Epidermal melanocyte (primary cell): ENCODE measurements at regions not wholly inside any gene's neighbourhood (a gene's known extent, or its start where the extent isn't known, plus 50 kb on each side); places are given as distances from the start of the nearest gene placed in this dataset.
"Not testable (repeated sequence)": the region's sequence is repeated elsewhere in the genome, so short reads cannot be mapped to it uniquely, and the experiment has no call there.

ENCODE experiments used
- DNase-seq: peaks from one replicate; pipeline ENCODE4 v3.0.0; 2011; ENCODE audit warnings: low spot score; ENCODE audit not compliant: insufficient read length

DNA sequence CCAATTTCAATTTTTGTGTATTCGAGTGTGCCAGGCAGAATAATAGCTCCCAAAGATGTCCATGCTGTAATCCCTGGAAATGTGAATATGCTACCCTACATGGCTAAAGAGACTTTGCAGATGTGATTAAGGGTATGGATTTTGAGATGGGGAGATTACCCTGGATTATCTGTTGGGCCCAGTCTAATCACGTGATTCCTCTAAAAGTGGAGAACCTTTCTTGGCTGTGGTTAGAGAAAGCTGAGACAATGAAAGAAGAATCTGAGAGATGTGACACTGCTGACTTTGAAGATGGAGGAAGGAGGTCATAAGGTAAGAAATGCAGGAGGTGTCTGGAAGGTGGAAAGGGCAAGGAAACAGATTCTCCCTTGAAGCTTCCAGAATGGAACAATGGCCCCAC is 503.5 kb upstream of the PITX2 start:
- DNase-seq, result no peak

DNA sequence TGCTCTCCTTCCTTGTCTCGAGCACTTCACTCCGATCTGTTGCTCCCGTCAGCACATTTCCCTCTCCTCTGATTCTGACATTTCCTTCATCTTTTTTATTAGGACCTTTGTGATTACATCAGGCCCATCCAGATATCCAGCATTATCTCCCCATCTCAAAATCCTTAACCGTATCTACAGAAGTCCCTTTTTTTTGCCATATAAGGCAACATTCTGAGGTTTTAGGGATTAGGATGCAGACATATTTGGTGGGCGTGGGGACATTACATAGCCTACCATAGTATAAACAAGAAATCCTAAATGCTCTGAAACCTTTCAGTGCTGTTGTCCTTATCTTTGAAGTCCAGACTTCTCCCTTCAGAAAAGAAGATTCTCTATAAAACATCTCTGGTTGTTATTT is 505.0 kb upstream of the PITX2 start:
- DNase-seq, result no peak

DNA sequence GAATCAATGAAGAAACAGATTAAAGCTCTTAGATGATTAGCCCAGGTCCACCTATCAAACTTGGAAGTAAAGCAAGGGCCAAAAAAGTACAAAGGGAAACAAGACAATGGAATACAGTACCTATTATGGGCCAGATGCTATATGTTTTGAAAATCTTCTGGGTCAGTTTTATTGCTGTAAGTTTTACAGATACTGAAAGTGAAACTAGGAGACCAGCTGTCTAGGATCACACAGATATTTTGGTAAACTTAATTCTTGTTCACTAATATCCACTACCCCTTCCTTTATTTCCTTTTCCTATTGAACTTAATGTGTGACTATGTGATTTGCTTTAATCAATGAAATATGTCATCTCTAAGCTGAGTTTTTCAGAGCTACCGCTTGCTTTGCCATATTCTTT is 505.4 kb upstream of the PITX2 start:
- no peak for DNase-seq

DNA sequence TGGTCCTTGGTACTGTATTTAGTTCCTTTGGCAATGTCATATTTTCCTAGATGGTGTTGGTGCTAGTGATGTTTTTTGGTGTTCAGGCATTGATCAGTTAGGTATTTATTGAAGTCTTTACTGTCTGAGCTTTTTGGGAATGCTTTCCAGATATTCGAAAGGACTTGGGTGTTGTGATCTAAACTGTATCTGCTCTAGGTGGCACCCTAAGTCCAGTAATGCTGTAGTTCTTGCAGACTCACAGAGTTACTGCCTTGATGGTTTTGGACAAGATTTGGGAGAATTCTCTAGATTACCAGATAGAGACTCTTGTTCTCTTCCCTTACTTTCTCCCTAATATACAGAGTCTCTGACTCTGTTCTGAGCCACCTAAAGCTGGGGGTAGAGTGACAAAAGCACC is 513.6 kb upstream of the PITX2 start:
- DNase-seq, result no peak

- no peak for DNase-seq
Measured at GRCh38 chr4:111136967-111137366, 514.1 kb upstream of the PITX2 start.

DNA sequence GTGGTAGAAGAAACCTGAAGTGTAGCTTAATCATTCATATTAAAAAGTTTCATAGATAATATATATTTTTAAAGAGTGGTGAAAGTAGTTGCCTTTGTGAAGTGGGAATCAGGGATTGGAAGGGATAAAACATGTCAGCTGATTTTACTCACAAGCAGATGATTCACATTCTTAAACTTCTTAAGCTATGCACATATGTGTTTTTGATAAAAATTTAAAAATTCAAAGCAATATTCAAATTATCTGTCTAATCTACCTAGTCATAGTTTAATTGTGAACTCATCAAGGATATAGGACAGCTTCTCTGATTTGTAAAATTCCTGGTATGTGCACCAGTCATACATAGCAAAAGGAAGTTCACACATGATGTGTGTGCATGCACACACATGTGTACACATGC is 520.6 kb upstream of the PITX2 start:
- no peak for DNase-seq

DNA sequence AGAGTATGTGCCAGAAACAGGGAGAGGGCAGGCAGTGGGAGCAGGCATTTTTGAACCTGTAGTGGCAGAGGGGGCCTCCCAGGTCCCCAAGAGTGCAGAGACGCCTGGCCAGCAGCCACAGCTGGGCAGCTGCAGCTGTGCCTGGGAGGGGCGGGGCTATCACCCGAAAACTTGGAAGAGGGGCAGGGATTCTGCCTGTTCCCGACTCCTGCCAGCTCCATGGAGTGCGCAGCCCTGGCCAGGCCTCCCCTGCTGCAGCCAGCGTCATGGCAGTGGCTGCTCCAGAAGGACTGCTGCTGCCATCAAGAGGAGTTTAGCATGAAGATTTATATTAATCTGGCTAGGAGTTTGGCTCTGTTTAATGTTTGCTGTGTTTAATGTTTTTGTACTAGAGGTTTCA is 532.1 kb upstream of the PITX2 start:
- no peak for DNase-seq

- not testable (repeated sequence) for DNase-seq
Measured at GRCh38 chr4:111164556-111164955, 541.7 kb upstream of the PITX2 start.

DNA sequence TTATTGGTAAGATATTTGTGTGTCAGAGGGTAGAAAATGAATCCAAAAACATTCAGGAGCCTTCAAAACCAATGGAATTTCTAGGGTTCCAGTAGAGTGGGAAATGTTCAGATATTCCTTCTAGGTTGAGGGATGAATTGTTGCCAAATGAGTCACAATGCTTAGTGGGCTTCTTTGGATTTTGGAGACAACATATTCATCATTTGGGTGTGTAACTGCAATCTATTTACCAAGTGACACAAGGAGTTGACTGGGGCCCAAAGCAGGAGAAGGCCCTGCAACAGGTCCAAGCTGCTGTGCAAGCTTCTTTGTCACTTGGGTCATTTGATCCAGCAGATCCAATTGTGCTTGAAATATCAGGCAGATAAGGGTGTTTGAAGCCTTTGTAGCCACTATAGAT is 551.5 kb upstream of the PITX2 start:
- DNase-seq, result no peak

- no peak for DNase-seq
Measured at GRCh38 chr4:111178231-111178630, 555.4 kb upstream of the PITX2 start.

GRCh38 chr4:111187108-111187507 is 564.2 kb upstream of the PITX2 start:
- no peak for DNase-seq

DNA sequence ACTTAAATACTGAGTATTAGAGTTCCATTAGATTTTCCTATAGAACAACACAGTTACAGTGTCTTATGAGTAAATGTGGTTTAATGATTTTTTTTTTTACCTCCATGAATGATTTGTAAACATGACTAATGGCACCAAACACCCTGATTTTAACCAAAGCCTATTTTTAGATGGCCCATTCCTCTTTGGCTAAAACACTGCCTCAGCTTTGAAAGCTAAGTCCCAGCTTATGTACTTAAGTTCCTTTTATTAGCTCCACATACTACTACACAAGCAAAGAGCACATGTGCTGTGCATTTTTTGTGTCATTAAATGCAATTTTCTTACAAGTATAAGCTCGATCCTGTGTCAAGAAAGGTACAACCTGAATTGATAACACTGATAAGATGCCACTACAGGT is 575.6 kb upstream of the PITX2 start:
- DNase-seq, result no peak

- no peak for DNase-seq
Measured at GRCh38 chr4:111204797-111205196, 581.9 kb upstream of the PITX2 start.

GRCh38 chr4:111208970-111209369 is 586.1 kb upstream of the PITX2 start:
- DNase-seq, result no peak

DNA sequence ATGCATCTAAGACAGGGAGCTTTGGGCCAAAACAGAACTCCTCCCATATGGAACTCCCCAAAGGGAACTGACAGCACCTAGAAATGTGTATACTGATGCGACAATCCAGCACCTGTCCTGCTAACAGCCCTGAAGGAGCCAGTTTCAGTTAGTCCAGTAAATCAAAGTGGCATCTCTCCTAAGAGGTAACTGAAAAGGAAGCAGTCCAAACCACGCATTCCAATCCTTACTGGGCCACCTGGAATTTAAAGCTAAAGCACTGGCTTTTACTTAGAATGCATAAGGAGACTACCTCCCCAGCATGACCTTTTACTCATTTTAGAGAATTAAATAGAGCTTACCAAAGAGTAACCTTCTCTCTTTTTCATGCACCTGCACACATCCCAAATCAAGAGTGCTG is 586.8 kb upstream of the PITX2 start:
- no peak for DNase-seq

DNA sequence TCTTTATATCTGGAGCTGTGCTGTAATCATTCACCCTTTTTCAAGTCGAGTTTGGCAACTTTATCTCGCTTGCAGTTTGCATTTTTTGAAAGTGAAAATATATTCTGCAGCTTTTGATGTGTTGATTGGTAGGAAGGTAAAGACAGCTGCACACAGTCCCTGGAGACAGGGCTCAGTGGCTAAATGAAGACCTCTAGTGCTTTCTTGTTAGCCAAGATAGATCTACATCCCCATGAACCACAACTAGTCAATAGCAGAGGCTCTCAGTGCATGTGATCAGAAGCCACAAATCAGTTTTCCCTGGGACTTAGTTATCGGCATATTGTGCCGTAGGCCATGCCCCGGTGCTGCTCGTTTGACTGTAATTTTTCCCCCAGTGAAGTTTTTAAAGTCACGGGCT is 587.7 kb upstream of the PITX2 start:
- DNase-seq, result no peak

DNA sequence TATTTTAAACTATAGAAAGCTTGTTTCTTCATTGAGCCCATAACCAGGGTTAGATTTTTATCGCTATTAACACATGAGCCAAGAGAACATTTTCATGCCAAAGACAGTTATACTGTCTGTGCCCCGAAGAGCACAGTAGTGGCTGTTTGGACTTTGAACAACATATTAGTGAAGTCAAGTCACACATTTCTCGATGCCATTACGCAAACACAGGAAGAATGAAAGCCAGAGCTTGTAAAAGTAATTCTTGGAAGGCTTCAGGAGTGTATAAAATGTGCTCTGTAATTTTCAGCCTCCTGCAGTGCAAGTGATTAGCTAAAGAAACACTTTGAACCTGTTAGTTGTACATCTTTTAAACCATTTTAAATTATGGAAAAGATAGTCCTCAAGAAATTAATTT is 590.7 kb upstream of the PITX2 start:
- DNase-seq, result no peak

- DNase-seq, result no peak
Measured at GRCh38 chr4:111214371-111214770, 591.5 kb upstream of the PITX2 start.

- DNase-seq, result no peak
Measured at GRCh38 chr4:111215755-111216154, 592.9 kb upstream of the PITX2 start.

DNA sequence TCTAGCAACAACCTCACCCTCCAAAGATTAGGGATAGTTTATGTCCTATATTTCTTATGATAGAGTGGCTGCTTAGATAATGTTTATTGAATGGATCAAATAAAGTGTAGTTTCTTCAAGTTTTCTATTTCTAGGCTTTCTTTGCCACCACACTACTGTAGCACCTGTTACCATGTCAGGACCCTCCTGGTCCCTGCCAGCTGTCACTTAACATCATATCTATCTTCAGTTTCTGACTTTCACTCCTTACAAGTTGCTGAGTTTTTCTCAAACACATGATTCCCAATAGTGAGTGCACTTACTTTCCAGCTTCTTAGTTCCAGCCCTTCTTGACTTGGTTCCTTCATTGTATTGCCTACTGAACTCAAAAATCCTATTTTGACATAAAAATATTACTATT is 593.9 kb upstream of the PITX2 start:
- DNase-seq, result no peak

GRCh38 chr4:111221371-111221770 is 598.5 kb upstream of the PITX2 start:
- no peak for DNase-seq

DNA sequence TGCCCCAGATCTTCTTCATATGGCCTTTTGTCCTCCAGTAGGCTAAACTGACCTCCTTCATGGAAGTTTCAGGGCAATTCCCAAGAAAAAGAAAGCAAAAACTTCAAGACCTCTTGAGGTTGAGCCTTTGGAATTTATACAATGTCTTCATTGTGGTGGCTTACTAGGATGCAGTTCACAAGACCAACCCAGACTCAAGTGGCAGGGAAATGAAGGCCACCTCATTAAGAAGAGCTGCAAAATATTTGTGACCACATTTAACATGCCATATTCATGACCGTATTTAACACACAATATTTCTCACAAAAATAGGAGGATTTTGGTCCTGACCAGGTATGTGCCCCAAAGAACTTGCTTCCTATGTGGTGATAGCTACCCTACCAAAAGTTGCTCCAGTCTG is 605.5 kb upstream of the PITX2 start:
- no peak for DNase-seq

- DNase-seq, result no peak
Measured at GRCh38 chr4:111228874-111229273, 606.0 kb upstream of the PITX2 start.

DNA sequence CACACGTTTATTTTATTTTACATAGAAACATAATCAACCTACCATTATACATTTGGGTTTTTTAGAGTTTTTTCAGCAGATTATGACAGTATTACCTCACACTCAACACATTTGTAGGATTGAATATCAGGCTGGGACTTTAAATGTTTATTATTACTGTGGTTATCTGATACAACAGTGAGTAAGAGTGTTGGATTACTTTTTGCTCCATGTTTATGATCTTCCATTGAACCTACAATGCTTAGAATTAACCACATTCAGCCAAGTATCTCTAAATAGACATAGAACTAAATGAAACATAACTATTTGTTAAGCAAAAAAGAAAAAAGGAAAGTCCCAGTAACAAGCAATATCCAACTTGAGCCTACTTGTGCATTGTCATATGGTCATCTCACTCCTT is 607.4 kb upstream of the PITX2 start:
- DNase-seq, result no peak

- no peak for DNase-seq
Measured at GRCh38 chr4:111231281-111231680, 608.4 kb upstream of the PITX2 start.
